Thyroid gland (tissue), 4 donors: ENCODE measurements at regions not wholly inside any gene's neighbourhood (a gene's known extent, or its start where the extent isn't known, plus 50 kb on each side); places are given as distances from the start of the nearest gene placed in this dataset.

ENCODE experiments used
- DNase-seq, 2 donors: peaks; one replicate each; pipeline ENCODE4 v3.0.0-alpha.2; 2019
- H3K27ac ChIP-seq, 3 donors: fragments of 200-600 bp; sonication (generic); 1 replicate in 2 of 3; 2 replicates in 1 of 3; pipeline ENCODE4 v1.5.1; 2016 to 2019; ENCODE audit warnings: mild to moderate bottlenecking in 1 of 3, moderate library complexity in 1 of 3
- H3K27me3 ChIP-seq: fragments of 200-600 bp; sonication (generic); one replicate; pipeline ENCODE4 v1.5.1; 2019
- H3K36me3 ChIP-seq, 2 donors: fragments of 200-600 bp; sonication (generic); one replicate each; pipeline ENCODE4 v1.5.1; 2016 to 2019
- H3K4me1 ChIP-seq, 2 donors: fragments of 200-600 bp; sonication (generic); one replicate each; pipeline ENCODE4 v1.5.1; 2017 to 2019
- H3K4me3 ChIP-seq, 3 donors: fragments of 200-600 bp; sonication (generic); replicated peaks in 1 of 3; 1 replicate in 2 of 3; 2 replicates in 1 of 3; pipeline ENCODE4 v1.5.1; 2016; ENCODE audit warnings: mild to moderate bottlenecking in 1 of 3
- H3K9me3 ChIP-seq: fragments of 200-600 bp; sonication (generic); one replicate; pipeline ENCODE4 v1.5.1; 2017
- CTCF ChIP-seq, 6 experiments: fragments of 200-600 bp in 3 of 6; fragments of 450-650 bp in 3 of 6; sonication (generic) in 3 of 6; IDR thresholded peaks; one replicate each; pipeline ENCODE4 v1.5.1; 2016 to 2019; ENCODE audit warnings: antibody characterized with exemption in 6 of 6, mild to moderate bottlenecking in 2 of 6, inconsistent platforms in 1 of 6, moderate library complexity in 1 of 6
- POLR2A ChIP-seq, 2 donors: fragments of 450-650 bp; IDR thresholded peaks; one replicate each; pipeline ENCODE4 v1.6.1; 2017; ENCODE audit warnings: antibody characterized with exemption in 2 of 2, mild to moderate bottlenecking in 2 of 2, moderate library complexity in 1 of 2
- WGBS, 2 donors: methylation state at CpG; one replicate each; pipeline ENCODE4 v1.1.5; 2017; 5-methylcytosine and 5-hydroxymethylcytosine counted together
- intact Hi-C: fragments of 100-400 bp; cut with DNase I; formaldehyde crosslinking; loops from one replicate; pipeline ENCODE4 v1.15.1; 2023

DNA sequence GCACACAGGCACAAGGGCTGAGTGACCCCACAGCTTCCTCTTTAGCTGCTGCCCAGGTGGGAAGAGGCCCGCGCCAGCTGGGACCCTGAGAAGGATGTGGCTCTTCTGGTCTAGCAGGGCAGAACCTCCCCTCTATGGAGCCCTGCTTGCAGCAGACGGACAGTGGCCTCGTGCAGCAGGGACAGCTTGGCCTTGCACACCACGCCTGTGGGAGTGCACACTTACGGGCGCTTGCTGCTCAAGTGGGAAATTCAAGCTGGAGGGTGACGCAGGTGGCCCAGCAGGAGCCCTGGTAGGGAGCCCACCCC lies 971.4 kb downstream of the BRD1 start:
- no peaks in the 10 kb centered on the region for H3K4me1 ChIP-seq
- H3K27me3 ChIP-seq, result no peaks in the 10 kb centered on the region
- intact Hi-C loops, result no loop called here
- no peak for TF ChIP-seq CTCF (IDR thresholded peaks at IDR 0.05)
- TF ChIP-seq POLR2A (IDR thresholded peaks at IDR 0.05), result no peak
- H3K27ac ChIP-seq, result no peak overlapping the region
- H3K9me3 ChIP-seq, result no peaks in the 10 kb centered on the region
- H3K36me3 ChIP-seq, result no peaks in the 10 kb centered on the region
- no peak overlapping the region for H3K4me3 ChIP-seq
- WGBS, 2 donors, result 85% methylated on average over 7 of the region's 8 CpGs; no CpG with 5 or more reads in 1 of the 2 donors
- no peak for DNase-seq

GRCh38 chr22:48855593-48856307 lies 971.9 kb downstream of the BRD1 start:
- DNase-seq, result no peak
- Histone ChIP-seq H3K27me3 (no peaks in the 10 kb centered on the region), H3K4me1 (no peaks in the 10 kb centered on the region), H3K27ac (no peak overlapping the region), H3K9me3 (no peaks in the 10 kb centered on the region), H3K36me3 (no peaks in the 10 kb centered on the region), H3K4me3 (no peak overlapping the region)
- TF ChIP-seq POLR2A (IDR thresholded peaks at IDR 0.05) (no peak), CTCF (IDR thresholded peaks at IDR 0.05) (no peak)
- 85 to 92% methylated on average over 3 to 8 of the region's 9 CpGs for WGBS, 2 donors
- intact Hi-C loops, result no loop called here

- no peaks in the 10 kb centered on the region for H3K36me3 ChIP-seq
- DNase-seq, result no peak
- H3K4me1 ChIP-seq, result no peaks in the 10 kb centered on the region
- no peaks in the 10 kb centered on the region for H3K9me3 ChIP-seq
- no peak overlapping the region for H3K4me3 ChIP-seq
- intact Hi-C loops, result no loop called here
- TF ChIP-seq CTCF (IDR thresholded peaks at IDR 0.05), result no peak
- no peak for TF ChIP-seq POLR2A (IDR thresholded peaks at IDR 0.05)
- no peaks in the 10 kb centered on the region for H3K27me3 ChIP-seq
- H3K27ac ChIP-seq, result no peak overlapping the region
- WGBS, 2 donors, result 78 to 79% methylated on average over 1 of the region's 1 CpG
Measured at GRCh38 chr22:48855013-48855412, 972.7 kb downstream of the BRD1 start.

- WGBS, 2 donors, result 78 to 79% methylated on average over 4 to 7 of the region's 7 CpGs
- TF ChIP-seq POLR2A (IDR thresholded peaks at IDR 0.05), result no peak
- no peak for TF ChIP-seq CTCF (IDR thresholded peaks at IDR 0.05)
Measured at GRCh38 chr22:48853627-48854240, 973.9 kb downstream of the BRD1 start.

GRCh38 chr22:48851933-48852549 lies 975.6 kb downstream of the BRD1 start:
- DNase-seq, result no peak
- intact Hi-C loops, result no loop called here
- Histone ChIP-seq H3K27ac (no peak overlapping the region), H3K4me3 (no peak overlapping the region), H3K27me3 (no peaks in the 10 kb centered on the region), H3K36me3 (no peaks in the 10 kb centered on the region), H3K4me1 (no peaks in the 10 kb centered on the region), H3K9me3 (no peaks in the 10 kb centered on the region)
- WGBS, 2 donors, result 85 to 87% methylated on average over 21 of the region's 22 CpGs
- TF ChIP-seq POLR2A (IDR thresholded peaks at IDR 0.05) (no peak), CTCF (IDR thresholded peaks at IDR 0.05) (no peak)

More at GRCh38 chr22:48853627-48854240, 973.9 kb downstream of the BRD1 start:
- no peak for DNase-seq
- intact Hi-C loops, result no loop called here
- no peaks in the 10 kb centered on the region for H3K36me3 ChIP-seq
- no peak overlapping the region for H3K4me3 ChIP-seq
- no peak overlapping the region for H3K27ac ChIP-seq
- no peaks in the 10 kb centered on the region for H3K9me3 ChIP-seq
- H3K4me1 ChIP-seq, result no peaks in the 10 kb centered on the region
- no peaks in the 10 kb centered on the region for H3K27me3 ChIP-seq
